HG02970 (cell line): ENCODE measurements at regions not wholly inside any gene's neighbourhood (a gene's known extent, or its start where the extent isn't known, plus 50 kb on each side); places are given as distances from the start of the nearest gene placed in this dataset.

ENCODE experiments used
- ATAC-seq: cut with Tn5 transposase; IDR thresholded peaks from one replicate; pipeline ENCODE4 v1.9.1; 2021; ENCODE audit warnings: mild to moderate bottlenecking, moderate library complexity, moderate number of reproducible peaks; ENCODE audit not compliant: unreplicated experiment, low FRiP score

DNA sequence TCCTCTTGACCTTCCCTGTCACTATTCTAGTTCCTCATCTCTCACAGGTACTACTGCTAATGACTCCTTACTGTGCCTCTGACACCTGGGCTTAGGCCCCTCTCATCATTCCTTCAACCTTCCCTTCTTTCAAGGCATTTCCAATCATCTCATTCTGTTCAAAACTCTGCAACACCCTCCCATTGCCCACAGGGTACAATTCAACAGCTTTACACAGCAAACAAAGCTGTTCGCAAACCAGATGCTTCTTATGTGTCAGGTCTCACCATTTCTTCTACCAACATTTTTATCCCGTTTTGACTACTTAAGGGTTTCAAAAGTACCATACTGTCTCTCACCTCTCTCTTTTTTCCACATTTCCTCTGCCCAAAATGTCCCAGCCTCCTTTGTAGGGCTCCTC, 84.4 kb upstream of the ID4 start:
- no peak for ATAC-seq

- no peak for ATAC-seq
Measured at GRCh38 chr6:19753826-19754225, 83.3 kb upstream of the ID4 start.

DNA sequence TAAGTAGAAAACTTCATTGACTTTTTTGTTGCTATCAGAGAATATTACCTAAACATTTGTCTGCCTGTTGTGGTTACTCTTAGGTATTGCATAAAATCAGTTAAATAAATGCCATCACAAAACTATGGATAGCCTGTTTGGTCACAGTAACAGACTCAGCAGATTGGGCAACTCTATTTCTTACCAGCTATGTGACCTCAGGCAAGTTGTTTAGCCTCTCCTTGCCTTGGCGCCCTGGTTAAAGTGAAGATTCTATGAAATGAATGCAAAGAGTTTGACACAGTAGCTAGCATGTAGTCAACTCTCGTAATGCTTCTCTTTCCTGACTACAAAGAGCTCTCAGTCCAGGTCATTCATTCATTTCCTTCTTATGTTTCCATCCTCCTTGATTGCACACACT, 82.5 kb upstream of the ID4 start:
- ATAC-seq = no peak

DNA sequence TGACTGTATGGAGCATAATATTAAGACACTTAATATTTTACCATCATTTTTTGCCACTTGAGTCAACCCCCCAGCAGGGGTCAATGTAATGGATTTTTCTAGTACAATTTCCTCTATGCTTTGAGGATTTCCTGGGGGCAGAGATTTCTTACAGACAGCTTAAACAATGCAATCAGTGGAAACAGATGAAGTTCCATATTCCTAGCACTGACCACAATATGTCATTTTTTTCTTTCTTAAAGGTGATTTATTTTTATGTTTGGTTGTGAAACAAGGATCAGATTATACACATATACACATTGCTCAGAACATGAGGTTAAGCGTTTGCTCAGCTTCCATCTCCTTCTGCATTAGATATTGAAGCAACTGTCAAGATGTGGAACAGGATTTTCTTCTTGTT, 82.0 kb upstream of the ID4 start:
- ATAC-seq = no peak

DNA sequence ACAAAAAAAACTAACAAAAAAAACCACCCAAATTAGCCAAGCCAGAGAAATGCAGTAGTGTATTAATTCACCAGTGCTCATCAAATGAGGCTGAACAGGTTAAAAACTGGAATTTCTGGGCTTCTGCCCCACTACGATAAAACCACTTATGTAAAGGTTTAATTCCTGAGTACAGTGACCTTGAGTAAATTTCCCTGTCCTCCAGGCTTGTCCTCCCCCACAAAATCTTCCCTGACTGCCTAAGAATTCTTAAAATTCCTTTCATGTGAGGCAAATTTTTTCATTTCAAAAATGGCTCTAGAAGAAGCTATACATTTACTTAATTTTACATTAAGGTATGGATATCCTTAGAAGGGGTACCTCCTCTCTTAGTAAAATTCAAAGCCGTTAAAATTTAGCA, 80.1 kb upstream of the ID4 start:
- no peak for ATAC-seq

DNA sequence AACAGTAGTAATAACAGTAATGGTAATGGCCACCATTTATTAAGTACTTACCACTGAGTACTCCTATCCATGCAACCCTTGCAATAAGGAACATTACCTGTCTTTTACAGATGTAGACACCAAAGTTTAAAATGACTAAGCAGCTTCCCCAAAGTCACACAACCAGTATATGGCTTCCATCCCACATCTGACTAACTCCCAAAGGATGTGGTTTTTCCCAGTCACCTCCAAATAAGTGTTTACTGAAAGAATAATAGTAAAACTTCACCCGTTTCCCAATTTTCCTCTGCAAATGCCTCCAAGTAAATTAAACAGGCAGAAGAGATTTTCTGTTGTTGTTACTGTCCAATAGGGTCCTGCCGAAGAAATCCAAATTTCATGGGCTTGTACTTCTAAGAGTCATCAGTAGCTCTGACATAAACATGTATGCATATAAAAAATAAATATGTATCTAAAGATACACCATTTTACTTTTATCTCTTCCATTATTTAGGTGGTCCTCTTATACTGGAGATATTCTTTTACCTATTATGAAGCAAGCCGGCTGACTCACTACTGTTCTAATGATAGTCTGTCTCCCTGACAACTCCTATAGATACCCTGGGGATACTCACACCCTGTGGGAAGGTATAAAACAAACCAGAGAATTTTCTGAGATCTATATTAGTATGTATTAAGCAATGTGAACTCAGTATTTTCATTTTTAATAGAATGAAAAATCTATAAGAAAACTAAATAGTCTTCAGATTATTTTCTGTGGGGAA, 77.9 kb upstream of the ID4 start:
- ATAC-seq = no peak

GRCh38 chr6:19761121-19761520, 76.0 kb upstream of the ID4 start:
- no peak for ATAC-seq

GRCh38 chr6:19771753-19772336, 65.3 kb upstream of the ID4 start:
- no peak for ATAC-seq

DNA sequence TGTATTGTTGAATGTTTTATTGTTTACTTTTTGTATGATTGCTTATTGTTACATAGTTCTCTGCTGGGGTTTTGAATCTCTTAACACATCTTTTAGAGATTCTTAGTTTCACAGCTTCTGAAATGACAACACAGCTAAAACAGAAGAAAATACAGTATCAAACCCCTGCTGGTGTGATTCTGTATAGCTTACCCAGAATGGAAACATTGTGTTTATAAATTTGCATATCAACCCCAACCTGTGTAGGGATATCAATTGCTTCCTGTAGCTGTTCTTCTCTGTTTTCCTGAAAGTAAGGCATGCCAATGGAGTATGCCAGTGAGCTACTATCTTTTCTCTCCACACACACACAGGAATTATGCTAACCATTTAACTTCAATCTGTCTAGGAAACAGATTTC, 64.3 kb upstream of the ID4 start:
- ATAC-seq = no peak

- ATAC-seq = no peak
Measured at GRCh38 chr6:19781269-19781668, 55.9 kb upstream of the ID4 start.

- no peak for ATAC-seq
Measured at GRCh38 chr6:19782588-19782987, 54.6 kb upstream of the ID4 start.
